OCI-LY7 (cell line): ENCODE measurements at regions not wholly inside any gene's neighbourhood (a gene's known extent, or its start where the extent isn't known, plus 50 kb on each side); places are given as distances from the start of the nearest gene placed in this dataset.

Experiments used
- BruUV-seq: library from RNA; stranded (reverse); fragments of 400-500 nt; replicated peaks from 2 replicates; lab custom pipeline; 2021; lab: Mats Ljungman, UMichigan
- CTCF ChIA-PET: fragments of 300-600 bp; sonication (Branson Sonifier 250); formaldehyde crosslinking; loops from one replicate; lab custom pipeline; 2022; ENCODE audit warnings: antibody characterized with exemption; ENCODE audit not compliant: unreplicated experiment; lab: Charles Lee
- POLR2A ChIA-PET: fragments of 300-600 bp; sonication (Branson Sonifier 250); formaldehyde crosslinking; loops from one replicate; lab custom pipeline; 2022; ENCODE audit warnings: antibody characterized with exemption; lab: Charles Lee
- DNase-seq: peaks from one replicate; pipeline ENCODE4 v3.0.0-alpha.2; 2015; ENCODE audit warnings: low spot score
- H2AFZ ChIP-seq: fragments of 200-600 bp; sonication (generic), shearing (Covaris generic); 2 replicates; pipeline ENCODE4 v1.6.1; 2014; ENCODE audit warnings: mild to moderate bottlenecking, antibody characterized with exemption, low read length, moderate library complexity
- H3K27ac ChIP-seq: fragments of 200-600 bp; sonication (generic); 2 replicates; pipeline ENCODE4 v1.5.1; 2014; ENCODE audit warnings: mixed run types, low read depth, mild to moderate bottlenecking, moderate library complexity, low read length, inconsistent platforms; ENCODE audit not compliant: poor library complexity, severe bottlenecking
- H3K36me3 ChIP-seq: fragments of 200-600 bp; sonication (generic); 2 replicates; pipeline ENCODE4 v1.6.1; 2014; ENCODE audit warnings: mild to moderate bottlenecking, antibody characterized with exemption, low read length, moderate library complexity, mixed read lengths; ENCODE audit not compliant: insufficient read depth
- H3K4me1 ChIP-seq: fragments of 200-600 bp; sonication (generic); 2 replicates; pipeline ENCODE4 v1.5.1; 2014; ENCODE audit warnings: mild to moderate bottlenecking, low read length; ENCODE audit not compliant: insufficient read depth, poor library complexity, severe bottlenecking
- H3K4me2 ChIP-seq: fragments of 200-600 bp; sonication (generic); 2 replicates; pipeline ENCODE4 v1.6.1; 2014; ENCODE audit warnings: mild to moderate bottlenecking, low read length
- H3K4me3 ChIP-seq: fragments of 200-600 bp; sonication (generic); 2 replicates; pipeline ENCODE4 v1.5.1; 2014; ENCODE audit warnings: mild to moderate bottlenecking, low read depth, low read length; ENCODE audit not compliant: poor library complexity, severe bottlenecking
- H3K79me2 ChIP-seq: fragments of 200-600 bp; sonication (generic); 2 replicates; pipeline ENCODE4 v1.6.1; 2016; ENCODE audit warnings: low read depth, mild to moderate bottlenecking, low read length, moderate library complexity, mixed read lengths; ENCODE audit not compliant: insufficient read depth
- H3K9me2 ChIP-seq: fragments of 200-600 bp; sonication (generic); 2 replicates; pipeline ENCODE4 v1.6.1; 2016; ENCODE audit warnings: mild to moderate bottlenecking, low read length, mixed read lengths; ENCODE audit not compliant: insufficient read depth
- H3K9me3 ChIP-seq: fragments of 200-600 bp; sonication (generic); 2 replicates; pipeline ENCODE4 v1.6.1; 2014; ENCODE audit warnings: mild to moderate bottlenecking, mixed run types, low read length, mixed read lengths
- H4K20me1 ChIP-seq: fragments of 200-600 bp; sonication (generic); 2 replicates; pipeline ENCODE4 v1.6.1; 2014; ENCODE audit warnings: mild to moderate bottlenecking, antibody characterized with exemption, low read length, moderate library complexity, mixed read lengths; ENCODE audit not compliant: insufficient read depth
- EZH2phosphoT487 ChIP-seq: fragments of 200-600 bp; sonication (generic); IDR thresholded peaks from 2 replicates; pipeline ENCODE4 v1.6.1; 2018; ENCODE audit warnings: low read depth, borderline replicate concordance, mild to moderate bottlenecking, mixed run types, antibody characterized with exemption, low read length, moderate library complexity, mixed read lengths
- intact Hi-C: fragments of 100-400 bp; cut with micrococcal nuclease; formaldehyde crosslinking; loops from one replicate; pipeline ENCODE4 v1.10.0; 2022; ENCODE audit not compliant: unreplicated experiment
- TF ChIP-seq, protein P1 (sequence below): fragments of 200-600 bp; sonication (generic); conservative IDR thresholded peaks from 2 replicates; pipeline ENCODE4 v1.5.1; 2014; ENCODE audit warnings: mild to moderate bottlenecking, antibody characterized with exemption, low read length, moderate library complexity, mixed read lengths

DNA sequence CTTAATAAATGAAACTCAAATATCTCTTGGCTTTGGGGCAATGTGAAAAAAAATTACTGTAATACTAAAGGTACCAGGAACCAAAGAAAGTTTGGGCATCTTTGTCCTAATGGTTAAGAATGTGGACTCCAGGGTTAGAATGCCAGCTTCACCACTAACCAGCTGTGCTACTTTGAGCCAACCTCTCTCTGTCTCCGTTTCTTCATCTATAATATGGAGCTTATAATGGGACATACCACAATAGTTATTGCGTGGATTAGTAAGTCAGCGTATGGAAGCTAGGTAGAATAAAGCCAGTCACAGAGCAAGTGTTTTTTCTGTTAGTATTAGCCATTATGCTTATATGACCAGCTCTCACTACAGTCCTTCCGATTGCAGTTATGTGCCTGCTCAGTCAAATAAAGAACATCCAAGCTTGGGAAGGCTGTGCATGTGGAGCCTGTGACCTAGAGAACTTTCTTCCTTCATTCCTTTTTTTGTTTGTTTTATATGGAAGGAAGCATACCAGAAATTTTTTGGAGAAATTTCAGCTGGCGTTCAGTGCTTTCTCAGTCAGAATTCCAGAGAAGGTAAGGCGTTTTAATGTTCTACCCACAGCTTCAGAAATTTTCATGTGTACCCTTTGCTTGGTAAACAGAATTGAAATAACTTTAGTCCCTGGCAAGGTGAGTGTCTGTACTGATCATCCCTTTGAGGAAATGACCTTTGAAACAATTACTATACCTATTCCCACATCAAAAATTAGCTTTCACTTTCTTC lies 114.0 kb upstream of the RND3 start:
- H3K4me2 ChIP-seq: no peak overlapping the region
- H3K9me3 ChIP-seq: no peaks in the 10 kb centered on the region
- H3K27ac ChIP-seq: no peak overlapping the region
- H3K79me2 ChIP-seq: no peaks in the 10 kb centered on the region
- no peak for TF ChIP-seq EZH2phosphoT487
- TF ChIP-seq, protein P1, sequence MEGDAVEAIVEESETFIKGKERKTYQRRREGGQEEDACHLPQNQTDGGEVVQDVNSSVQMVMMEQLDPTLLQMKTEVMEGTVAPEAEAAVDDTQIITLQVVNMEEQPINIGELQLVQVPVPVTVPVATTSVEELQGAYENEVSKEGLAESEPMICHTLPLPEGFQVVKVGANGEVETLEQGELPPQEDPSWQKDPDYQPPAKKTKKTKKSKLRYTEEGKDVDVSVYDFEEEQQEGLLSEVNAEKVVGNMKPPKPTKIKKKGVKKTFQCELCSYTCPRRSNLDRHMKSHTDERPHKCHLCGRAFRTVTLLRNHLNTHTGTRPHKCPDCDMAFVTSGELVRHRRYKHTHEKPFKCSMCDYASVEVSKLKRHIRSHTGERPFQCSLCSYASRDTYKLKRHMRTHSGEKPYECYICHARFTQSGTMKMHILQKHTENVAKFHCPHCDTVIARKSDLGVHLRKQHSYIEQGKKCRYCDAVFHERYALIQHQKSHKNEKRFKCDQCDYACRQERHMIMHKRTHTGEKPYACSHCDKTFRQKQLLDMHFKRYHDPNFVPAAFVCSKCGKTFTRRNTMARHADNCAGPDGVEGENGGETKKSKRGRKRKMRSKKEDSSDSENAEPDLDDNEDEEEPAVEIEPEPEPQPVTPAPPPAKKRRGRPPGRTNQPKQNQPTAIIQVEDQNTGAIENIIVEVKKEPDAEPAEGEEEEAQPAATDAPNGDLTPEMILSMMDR: no peak
- no peaks in the 10 kb centered on the region for H4K20me1 ChIP-seq
- no peak overlapping the region for H3K4me3 ChIP-seq
- ChIA-PET CTCF (no interaction called here), POLR2A (interaction anchor here (0.5 to 1.3 kb wide), 3 partner anchors 9 to 736 kb away, joined by 3 read pairs; no protein-coding TSS in a partner anchor)
- H3K36me3 ChIP-seq: no peaks in the 10 kb centered on the region
- no peaks in the 10 kb centered on the region for H3K4me1 ChIP-seq
- DNase-seq: no peak
- intact Hi-C loops: no loop called here
- no peak overlapping the region for H2AFZ ChIP-seq
- H3K9me2 ChIP-seq: no peaks in the 10 kb centered on the region
- BruUV-seq: no TSS peak

DNA sequence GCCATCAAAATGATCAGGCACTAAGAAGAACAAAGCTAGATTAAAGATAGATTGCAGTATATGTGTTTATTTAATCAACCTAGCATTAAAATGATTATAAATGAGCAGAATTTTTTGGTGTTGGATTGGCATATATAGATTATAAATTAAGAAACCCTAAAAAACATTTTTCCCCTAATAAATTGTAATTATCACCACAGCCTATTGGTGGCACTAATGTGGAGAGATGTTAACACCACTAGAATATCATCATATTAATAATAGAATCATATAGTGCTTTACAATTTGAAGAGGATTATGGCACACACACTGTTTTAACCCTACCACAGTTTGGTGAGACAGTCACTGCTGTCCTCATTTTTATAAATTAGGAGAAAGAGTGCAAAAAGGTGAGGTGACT lies 112.4 kb upstream of the RND3 start:
- no TSS peak for BruUV-seq
- Histone ChIP-seq H3K36me3 (no peaks in the 10 kb centered on the region), H3K27ac (no peak overlapping the region), H4K20me1 (no peaks in the 10 kb centered on the region), H3K79me2 (no peaks in the 10 kb centered on the region), H3K4me2 (no peak overlapping the region), H3K4me1 (no peaks in the 10 kb centered on the region), H2AFZ (no peak overlapping the region), H3K4me3 (no peak overlapping the region), H3K9me3 (no peaks in the 10 kb centered on the region), H3K9me2 (no peaks in the 10 kb centered on the region)
- ChIA-PET POLR2A (interaction anchor here (1.3 kb wide), 1 partner anchor 40 kb away, joined by 3 read pairs; no protein-coding TSS in a partner anchor), CTCF (no interaction called here)
- DNase-seq: no peak
- no peak for TF ChIP-seq EZH2phosphoT487
- TF ChIP-seq, protein P1: peak; percentile 65
- intact Hi-C loops: no loop called here

DNA sequence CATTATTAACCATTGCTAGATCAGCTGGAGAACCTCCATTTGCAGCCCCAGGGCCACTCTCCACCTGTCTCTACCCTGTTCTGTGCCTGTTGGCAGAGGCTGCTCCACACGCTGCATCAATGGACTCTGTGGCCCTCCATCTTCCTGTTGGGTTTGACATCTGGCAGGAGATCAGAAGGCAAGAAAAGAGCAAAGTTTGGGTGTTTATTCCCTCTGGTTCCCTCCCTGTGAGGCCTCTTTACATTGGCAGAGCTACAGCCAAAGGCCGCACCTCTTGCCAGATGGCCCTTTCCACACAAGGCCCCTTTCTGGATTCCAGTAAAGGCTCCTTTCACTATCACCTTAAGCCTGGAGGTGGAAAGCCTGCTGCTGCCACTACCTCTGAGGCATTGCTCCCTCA lies 110.9 kb upstream of the RND3 start:
- no peak overlapping the region for H3K27ac ChIP-seq
- no peak overlapping the region for H2AFZ ChIP-seq
- ChIA-PET CTCF (no interaction called here), POLR2A (no interaction called here)
- H3K9me3 ChIP-seq: no peaks in the 10 kb centered on the region
- intact Hi-C loops: no loop called here
- no peaks in the 10 kb centered on the region for H3K9me2 ChIP-seq
- no peaks in the 10 kb centered on the region for H3K36me3 ChIP-seq
- no peak for DNase-seq
- H3K4me1 ChIP-seq: no peaks in the 10 kb centered on the region
- no peak overlapping the region for H3K4me3 ChIP-seq
- H4K20me1 ChIP-seq: no peaks in the 10 kb centered on the region
- H3K4me2 ChIP-seq: no peak overlapping the region
- no TSS peak for BruUV-seq
- H3K79me2 ChIP-seq: no peaks in the 10 kb centered on the region
- no peak for TF ChIP-seq EZH2phosphoT487
- TF ChIP-seq, protein P1: no peak
